HCT116 (cell line): ENCODE measurements at regions not wholly inside any gene's neighbourhood (a gene's known extent, or its start where the extent isn't known, plus 50 kb on each side); places are given as distances from the start of the nearest gene placed in this dataset.

Experiments used
- ATAC-seq: fragments of 200-7000 bp; cut with Tn5 transposase; 2 replicates; pipeline ENCODE4 v1.9.1; 2020; ENCODE audit warnings: mild to moderate bottlenecking, moderate library complexity
- BruUV-seq: library from RNA; stranded (reverse); fragments of 400-500 nt; replicated peaks from 2 replicates; lab custom pipeline; 2021; lab: Mats Ljungman, UMichigan
- CTCF ChIA-PET: fragments of 300-600 bp; sonication (Branson Sonifier 250); formaldehyde crosslinking; loops from one replicate; lab custom pipeline; 2021; ENCODE audit warnings: antibody characterized with exemption; lab: Charles Lee
- POLR2A ChIA-PET: fragments of 300-600, 350-600 bp; sonication (Branson Sonifier 250); formaldehyde crosslinking; loops from one replicate; lab custom pipeline; 2021; ENCODE audit warnings: antibody characterized with exemption; lab: Charles Lee
- RAD21 ChIA-PET, 2 experiments: fragments of 300-600 bp; sonication (Branson Sonifier 250); formaldehyde crosslinking; loops; one replicate each; lab custom pipeline; 2023; ENCODE audit warnings: low total read pairs in 2 of 2; ENCODE audit not compliant: uncharacterized antibody in 2 of 2, unreplicated experiment in 2 of 2, low non-redundant PET in 1 of 2; lab: Charles Lee
- DNase-seq: peaks from one replicate; pipeline ENCODE4 v3.0.0-alpha.2; 2010; ENCODE audit warnings: low read depth, low spot score
- H2AFZ ChIP-seq: fragments of 200-600 bp; shearing (Covaris generic), sonication (generic); 2 replicates; pipeline ENCODE4 v1.6.1; 2017; ENCODE audit warnings: low read depth, mixed run types, mixed read lengths, antibody characterized with exemption, low read length; ENCODE audit not compliant: poor library complexity, severe bottlenecking
- H3K27ac ChIP-seq: 2 replicates; pipeline ENCODE4 v1.5.1; 2012; ENCODE audit warnings: low read depth, low read length
- H3K27me3 ChIP-seq: fragments of 200-600 bp; sonication (generic); 2 replicates; pipeline ENCODE4 v1.6.1; 2016; ENCODE audit warnings: mixed run types, low read length, mixed read lengths; ENCODE audit not compliant: insufficient read depth
- H3K36me3 ChIP-seq, 2 experiments: fragments of 200-500 bp in 1 of 2; fragments of 200-600 bp in 1 of 2; sonication (Bioruptor generic) in 1 of 2; sonication (generic) in 1 of 2; 2 replicates each; pipeline versions ENCODE4 v1.5.1 to v1.6.1; 2014 to 2016; ENCODE audit warnings: low read length in 2 of 2, inconsistent platforms in 1 of 2, mixed read lengths in 1 of 2, mixed run types in 1 of 2; ENCODE audit not compliant: insufficient read depth in 2 of 2, control insufficient read depth in 1 of 2
- H3K4me1 ChIP-seq, 2 experiments: fragments of 200-600 bp in 1 of 2; sonication (generic) in 1 of 2; 2 replicates each; pipeline versions ENCODE4 v1.5.1 to v1.6.1; 2012 to 2017; ENCODE audit warnings: low read length in 2 of 2, inconsistent platforms in 1 of 2, mild to moderate bottlenecking in 1 of 2, mixed read lengths in 1 of 2, mixed run types in 1 of 2, moderate library complexity in 1 of 2; ENCODE audit not compliant: insufficient read depth in 2 of 2, control insufficient read depth in 1 of 2
- H3K4me2 ChIP-seq: fragments of 200-600 bp; sonication (generic); 2 replicates; pipeline ENCODE4 v1.6.1; 2017; ENCODE audit warnings: mixed run types, low read length, mixed read lengths
- H3K4me3 ChIP-seq, 2 experiments: fragments of 200-600 bp in 1 of 2; sonication (generic) in 1 of 2; replicated peaks in 1 of 2; 2 replicates each; pipeline ENCODE4 v1.5.1; 2011 to 2016; ENCODE audit warnings: low read length in 2 of 2, control low read depth in 1 of 2, low read depth in 1 of 2, mild to moderate bottlenecking in 1 of 2, mixed read lengths in 1 of 2, mixed run types in 1 of 2
- H3K79me2 ChIP-seq: fragments of 200-600 bp; sonication (generic); 2 replicates; pipeline ENCODE4 v1.6.1; 2017; ENCODE audit warnings: mild to moderate bottlenecking, mixed run types, low read length, moderate library complexity, mixed read lengths; ENCODE audit not compliant: insufficient read depth
- H3K9ac ChIP-seq: fragments of 200-600 bp; sonication (generic); 2 replicates; pipeline ENCODE4 v1.6.1; 2016; ENCODE audit warnings: low read length, mixed read lengths
- H3K9me2 ChIP-seq: fragments of 200-600 bp; sonication (generic), shearing (Covaris generic); 2 replicates; pipeline ENCODE4 v1.6.1; 2017; ENCODE audit warnings: mixed run types, mild to moderate bottlenecking, moderate library complexity; ENCODE audit not compliant: insufficient read depth
- H3K9me3 ChIP-seq, 2 experiments: fragments of 200-500 bp in 1 of 2; fragments of 200-600 bp in 1 of 2; sonication (Bioruptor generic) in 1 of 2; sonication (generic) in 1 of 2; 2 replicates each; pipeline ENCODE4 v1.6.1; 2014 to 2017; ENCODE audit warnings: low read length in 2 of 2, mixed read lengths in 2 of 2, inconsistent platforms in 1 of 2, low read depth in 1 of 2, mild to moderate bottlenecking in 1 of 2, mixed run types in 1 of 2, moderate library complexity in 1 of 2; ENCODE audit not compliant: control insufficient read depth in 1 of 2, insufficient read depth in 1 of 2
- H4K20me1 ChIP-seq: fragments of 200-600 bp; sonication (generic), shearing (Covaris generic); 2 replicates; pipeline ENCODE4 v1.6.1; 2017; ENCODE audit warnings: mixed run types, mild to moderate bottlenecking, moderate library complexity; ENCODE audit not compliant: insufficient read depth
- CBX3 ChIP-seq: IDR thresholded peaks from 2 replicates; pipeline ENCODE4 v1.6.1; 2012; ENCODE audit warnings: low read depth
- EGR1 ChIP-seq: IDR thresholded peaks from 2 replicates; pipeline ENCODE4 v1.6.1; 2012; ENCODE audit warnings: low read depth
- ELF1 ChIP-seq: IDR thresholded peaks from 2 replicates; pipeline ENCODE4 v1.6.1; 2012; ENCODE audit warnings: low read depth, borderline replicate concordance
- EZH2 ChIP-seq: fragments of 200-600 bp; sonication (generic); IDR thresholded peaks from 2 replicates; pipeline ENCODE4 v1.6.1; 2017; ENCODE audit warnings: antibody characterized with exemption, mixed run types
- EZH2phosphoT487 ChIP-seq: fragments of 200-600 bp; IDR thresholded peaks from 2 replicates; pipeline ENCODE4 v1.6.1; 2018; ENCODE audit warnings: antibody characterized with exemption, borderline replicate concordance
- FOSL1 ChIP-seq: IDR thresholded peaks from 2 replicates; pipeline ENCODE4 v1.6.1; 2012; ENCODE audit warnings: low read depth
- POLR2A ChIP-seq: IDR thresholded peaks from 2 replicates; pipeline ENCODE4 v1.7.0; 2011; ENCODE audit warnings: borderline replicate concordance; ENCODE audit not compliant: insufficient read depth, insufficient read length; ENCODE audit errors: extremely low read depth
- RAD21 ChIP-seq: IDR thresholded peaks from 2 replicates; pipeline ENCODE4 v1.6.1; 2012; ENCODE audit warnings: low read depth, mild to moderate bottlenecking
- SP1 ChIP-seq: IDR thresholded peaks from 2 replicates; pipeline ENCODE4 v1.6.1; 2012; ENCODE audit warnings: low read depth
- SRF ChIP-seq: IDR thresholded peaks from 2 replicates; pipeline ENCODE4 v1.6.1; 2012; ENCODE audit warnings: low read depth
- YY1 ChIP-seq: IDR thresholded peaks from 2 replicates; pipeline ENCODE4 v1.6.1; 2011; ENCODE audit warnings: low read length, low read depth, moderate library complexity, mild to moderate bottlenecking; ENCODE audit not compliant: insufficient replicate concordance; ENCODE audit errors: extremely low read depth
- ZFX ChIP-seq: fragments of 450-650 bp; IDR thresholded peaks from 2 replicates; pipeline ENCODE4 v1.6.1; 2017
- intact Hi-C: fragments of 100-400 bp; cut with micrococcal nuclease; formaldehyde crosslinking; loops from 2 replicates; pipeline ENCODE4 v1.10.0; 2022
- TF ChIP-seq, protein P1 (sequence below), 3 experiments: fragments of 200-600 bp in 1 of 3; sonication (generic) in 1 of 3; IDR thresholded peaks in 2 of 3; conservative IDR thresholded peaks in 1 of 3; 2 replicates each; pipeline ENCODE4 v1.5.1; 2012 to 2017; ENCODE audit warnings: low read depth in 2 of 3, low read length in 2 of 3, antibody characterized with exemption in 1 of 3, borderline replicate concordance in 1 of 3, control low read depth in 1 of 3, mild to moderate bottlenecking in 1 of 3, mixed read lengths in 1 of 3, mixed run types in 1 of 3, moderate library complexity in 1 of 3; ENCODE audit not compliant: insufficient read depth in 1 of 3
- TF ChIP-seq, protein P2 (sequence below): IDR thresholded peaks from 2 replicates; pipeline ENCODE4 v1.6.1; 2012; ENCODE audit warnings: low read depth
- TF ChIP-seq, protein P3 (sequence below): IDR thresholded peaks from 2 replicates; pipeline ENCODE4 v1.6.1; 2012
- TF ChIP-seq, protein P4 (sequence below): IDR thresholded peaks from 2 replicates; pipeline ENCODE4 v1.6.1; 2011; ENCODE audit warnings: mild to moderate bottlenecking, low read length, moderate library complexity; ENCODE audit not compliant: insufficient replicate concordance; ENCODE audit errors: extremely low read depth

DNA sequence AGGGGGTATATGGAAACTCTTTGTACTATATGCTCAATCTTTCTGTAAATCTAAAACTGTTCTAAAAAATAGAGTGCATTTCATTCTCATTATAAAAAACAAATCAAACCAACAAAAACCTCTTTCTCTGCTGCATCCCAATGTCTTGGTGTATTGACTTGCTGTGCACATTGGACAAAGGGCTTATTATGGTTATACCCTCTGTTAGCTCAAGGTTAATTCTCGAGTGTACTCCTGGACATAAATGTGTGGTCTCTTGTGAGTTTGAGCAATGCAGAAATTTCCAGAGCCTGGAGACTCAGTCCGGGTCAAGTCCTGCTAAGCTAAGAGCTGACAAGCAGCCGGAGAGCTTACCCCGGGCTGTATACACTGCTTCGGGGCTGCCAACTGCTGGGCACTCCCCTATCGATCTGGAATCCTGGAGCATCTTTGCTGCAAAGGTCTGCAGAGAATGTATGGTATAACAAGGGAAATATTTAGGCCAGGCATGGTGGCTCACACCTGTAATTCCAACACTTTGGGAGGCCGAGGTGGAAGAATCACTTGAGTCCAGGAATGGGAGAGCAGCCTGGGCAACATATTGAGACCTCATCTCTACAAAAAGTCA is 66.2 kb upstream of the BRD7 start (continued):
- TF ChIP-seq, protein P1, sequence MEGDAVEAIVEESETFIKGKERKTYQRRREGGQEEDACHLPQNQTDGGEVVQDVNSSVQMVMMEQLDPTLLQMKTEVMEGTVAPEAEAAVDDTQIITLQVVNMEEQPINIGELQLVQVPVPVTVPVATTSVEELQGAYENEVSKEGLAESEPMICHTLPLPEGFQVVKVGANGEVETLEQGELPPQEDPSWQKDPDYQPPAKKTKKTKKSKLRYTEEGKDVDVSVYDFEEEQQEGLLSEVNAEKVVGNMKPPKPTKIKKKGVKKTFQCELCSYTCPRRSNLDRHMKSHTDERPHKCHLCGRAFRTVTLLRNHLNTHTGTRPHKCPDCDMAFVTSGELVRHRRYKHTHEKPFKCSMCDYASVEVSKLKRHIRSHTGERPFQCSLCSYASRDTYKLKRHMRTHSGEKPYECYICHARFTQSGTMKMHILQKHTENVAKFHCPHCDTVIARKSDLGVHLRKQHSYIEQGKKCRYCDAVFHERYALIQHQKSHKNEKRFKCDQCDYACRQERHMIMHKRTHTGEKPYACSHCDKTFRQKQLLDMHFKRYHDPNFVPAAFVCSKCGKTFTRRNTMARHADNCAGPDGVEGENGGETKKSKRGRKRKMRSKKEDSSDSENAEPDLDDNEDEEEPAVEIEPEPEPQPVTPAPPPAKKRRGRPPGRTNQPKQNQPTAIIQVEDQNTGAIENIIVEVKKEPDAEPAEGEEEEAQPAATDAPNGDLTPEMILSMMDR (IDR thresholded peaks at IDR 0.05 in 2 of 3, conservative IDR thresholded peaks at IDR 0.05 in 1 of 3; ENCODE audit: borderline replicate concordance in 1 of 3, insufficient read depth in 1 of 3, low read depth in 2 of 3, low read length in 2 of 3): no peak
- TF ChIP-seq EZH2phosphoT487 (no peak), SP1 (no peak), ZFX (no peak)
- TF ChIP-seq, all 23 proteins: peak for 0

DNA sequence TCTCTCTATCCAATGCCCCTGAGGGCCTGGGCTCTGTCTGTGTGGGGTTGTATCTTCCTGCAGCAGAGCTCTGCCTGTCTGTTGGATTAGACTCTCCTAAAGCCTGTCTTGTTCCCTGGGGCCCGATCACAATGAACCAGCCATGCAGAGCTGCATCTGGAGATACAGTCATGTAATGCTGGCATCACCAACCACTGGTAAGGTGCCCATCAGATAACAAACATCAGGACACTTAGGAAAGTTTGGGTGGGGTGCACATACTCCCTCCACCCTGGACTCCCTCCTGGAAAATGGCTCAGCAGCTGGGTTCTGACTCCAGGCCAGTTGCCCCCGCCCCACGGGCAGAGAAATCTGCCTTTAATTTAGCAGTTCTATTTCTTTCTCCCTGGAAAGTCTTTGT is 61.3 kb upstream of the BRD7 start:
- no peaks in the 10 kb centered on the region for H3K9me2 ChIP-seq
- BruUV-seq: no TSS peak
- RAD21 ChIA-PET: no interaction called here
- H3K27ac ChIP-seq: no peak overlapping the region
- no peaks in the 10 kb centered on the region for H3K9me3 ChIP-seq
- no peak for DNase-seq
- no peaks in the 10 kb centered on the region for H4K20me1 ChIP-seq
- H2AFZ ChIP-seq: no peak overlapping the region
- POLR2A ChIA-PET: no interaction called here
- no peaks in the 10 kb centered on the region for H3K79me2 ChIP-seq
- CTCF ChIA-PET: no interaction called here
- H3K4me1 ChIP-seq: peaks cover 0 to 5% of the 10 kb centered on the region in 2 experiments; a peak in 1 of 4 replicates
- intact Hi-C loops: no loop called here
- no peak overlapping the region for H3K4me3 ChIP-seq
- no peak overlapping the region for H3K4me2 ChIP-seq
- H3K9ac ChIP-seq: no peak overlapping the region
- peaks cover 22% of the 10 kb centered on the region for H3K27me3 ChIP-seq
- no peak for ATAC-seq
- H3K36me3 ChIP-seq: no peaks in the 10 kb centered on the region
- TF ChIP-seq, protein P2, sequence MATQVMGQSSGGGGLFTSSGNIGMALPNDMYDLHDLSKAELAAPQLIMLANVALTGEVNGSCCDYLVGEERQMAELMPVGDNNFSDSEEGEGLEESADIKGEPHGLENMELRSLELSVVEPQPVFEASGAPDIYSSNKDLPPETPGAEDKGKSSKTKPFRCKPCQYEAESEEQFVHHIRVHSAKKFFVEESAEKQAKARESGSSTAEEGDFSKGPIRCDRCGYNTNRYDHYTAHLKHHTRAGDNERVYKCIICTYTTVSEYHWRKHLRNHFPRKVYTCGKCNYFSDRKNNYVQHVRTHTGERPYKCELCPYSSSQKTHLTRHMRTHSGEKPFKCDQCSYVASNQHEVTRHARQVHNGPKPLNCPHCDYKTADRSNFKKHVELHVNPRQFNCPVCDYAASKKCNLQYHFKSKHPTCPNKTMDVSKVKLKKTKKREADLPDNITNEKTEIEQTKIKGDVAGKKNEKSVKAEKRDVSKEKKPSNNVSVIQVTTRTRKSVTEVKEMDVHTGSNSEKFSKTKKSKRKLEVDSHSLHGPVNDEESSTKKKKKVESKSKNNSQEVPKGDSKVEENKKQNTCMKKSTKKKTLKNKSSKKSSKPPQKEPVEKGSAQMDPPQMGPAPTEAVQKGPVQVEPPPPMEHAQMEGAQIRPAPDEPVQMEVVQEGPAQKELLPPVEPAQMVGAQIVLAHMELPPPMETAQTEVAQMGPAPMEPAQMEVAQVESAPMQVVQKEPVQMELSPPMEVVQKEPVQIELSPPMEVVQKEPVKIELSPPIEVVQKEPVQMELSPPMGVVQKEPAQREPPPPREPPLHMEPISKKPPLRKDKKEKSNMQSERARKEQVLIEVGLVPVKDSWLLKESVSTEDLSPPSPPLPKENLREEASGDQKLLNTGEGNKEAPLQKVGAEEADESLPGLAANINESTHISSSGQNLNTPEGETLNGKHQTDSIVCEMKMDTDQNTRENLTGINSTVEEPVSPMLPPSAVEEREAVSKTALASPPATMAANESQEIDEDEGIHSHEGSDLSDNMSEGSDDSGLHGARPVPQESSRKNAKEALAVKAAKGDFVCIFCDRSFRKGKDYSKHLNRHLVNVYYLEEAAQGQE: no peak
- TF ChIP-seq, protein P3, sequence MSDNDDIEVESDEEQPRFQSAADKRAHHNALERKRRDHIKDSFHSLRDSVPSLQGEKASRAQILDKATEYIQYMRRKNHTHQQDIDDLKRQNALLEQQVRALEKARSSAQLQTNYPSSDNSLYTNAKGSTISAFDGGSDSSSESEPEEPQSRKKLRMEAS: no peak
- TF ChIP-seq FOSL1 (no peak), ELF1 (no peak), RAD21 (no peak), ZFX (no peak), EZH2phosphoT487 (no peak), YY1 (no peak), CBX3 (no peak), SRF (no peak), EGR1 (no peak), EZH2 (no peak), POLR2A (no peak), SP1 (no peak)
- TF ChIP-seq, protein P4, sequence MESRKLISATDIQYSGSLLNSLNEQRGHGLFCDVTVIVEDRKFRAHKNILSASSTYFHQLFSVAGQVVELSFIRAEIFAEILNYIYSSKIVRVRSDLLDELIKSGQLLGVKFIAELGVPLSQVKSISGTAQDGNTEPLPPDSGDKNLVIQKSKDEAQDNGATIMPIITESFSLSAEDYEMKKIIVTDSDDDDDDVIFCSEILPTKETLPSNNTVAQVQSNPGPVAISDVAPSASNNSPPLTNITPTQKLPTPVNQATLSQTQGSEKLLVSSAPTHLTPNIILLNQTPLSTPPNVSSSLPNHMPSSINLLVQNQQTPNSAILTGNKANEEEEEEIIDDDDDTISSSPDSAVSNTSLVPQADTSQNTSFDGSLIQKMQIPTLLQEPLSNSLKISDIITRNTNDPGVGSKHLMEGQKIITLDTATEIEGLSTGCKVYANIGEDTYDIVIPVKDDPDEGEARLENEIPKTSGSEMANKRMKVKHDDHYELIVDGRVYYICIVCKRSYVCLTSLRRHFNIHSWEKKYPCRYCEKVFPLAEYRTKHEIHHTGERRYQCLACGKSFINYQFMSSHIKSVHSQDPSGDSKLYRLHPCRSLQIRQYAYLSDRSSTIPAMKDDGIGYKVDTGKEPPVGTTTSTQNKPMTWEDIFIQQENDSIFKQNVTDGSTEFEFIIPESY: no peak
